K562 (cell line): ENCODE measurements at regions not wholly inside any gene's neighbourhood (a gene's known extent, or its start where the extent isn't known, plus 50 kb on each side); places are given as distances from the start of the nearest gene placed in this dataset.

Experiments
- ATAC-seq: fragments of 200-7000 bp; cut with Tn5 transposase; 3 replicates; pipeline ENCODE4 v1.9.1; 2020; ENCODE audit warnings: moderate library complexity
- BruUV-seq: library from RNA; stranded (reverse); fragments of 400-500 nt; replicated peaks from 2 replicates; lab custom pipeline; 2021; lab: Mats Ljungman, UMichigan
- CTCF ChIA-PET: fragments of 300-600 bp; formaldehyde crosslinking; extraction: SDS; loops from one replicate; lab custom pipeline; 2021; ENCODE audit warnings: low intra/inter-chr PET ratio; lab: Yijun Ruan, JAX
- POLR2A ChIA-PET: fragments of 300-600, 350-650 bp; sonication (Branson Sonifier 250); formaldehyde crosslinking; extraction: SDS; loops from one replicate; lab custom pipeline; 2021; ENCODE audit warnings: antibody characterized with exemption, inconsistent platforms; lab: Yijun Ruan, JAX
- DNase-seq, 4 experiments: peaks; one replicate each; pipeline versions ENCODE4 v3.0.0 to v3.0.0-alpha.2; 2011 to 2018; ENCODE audit warnings: low spot score in 3 of 4, mixed read lengths in 3 of 4; ENCODE audit errors: extremely low read depth in 1 of 4
- FAIRE-seq: peaks from 2 replicates; lab custom pipeline; 2011; peaks lifted over from hg19 to GRCh38; lab: Jason Lieb, UNC
- H2AFZ ChIP-seq: 2 replicates; pipeline ENCODE4 v1.6.0; 2011; ENCODE audit warnings: low read depth, low read length, control low read depth, inconsistent platforms
- H3K27ac ChIP-seq: fragments of 200-600 bp; 3 replicates; pipeline ENCODE4 v1.8.0; 2011; ENCODE audit warnings: low read depth, mild to moderate bottlenecking, control low read depth, inconsistent platforms, low read length, moderate library complexity, mixed read lengths; ENCODE audit errors: extremely low read depth
- H3K27me3 ChIP-seq, 2 experiments: fragments of 300-600 bp in 1 of 2; 2 replicates in 1 of 2; 3 replicates in 1 of 2; pipeline versions ENCODE4 v1.6.0 to v1.8.0; 2011; ENCODE audit warnings: inconsistent platforms in 2 of 2, low read length in 2 of 2, mild to moderate bottlenecking in 1 of 2, mixed read lengths in 1 of 2, moderate library complexity in 1 of 2; ENCODE audit not compliant: control insufficient read depth in 2 of 2, insufficient read depth in 2 of 2
- H3K36me3 ChIP-seq: fragments of 300-600 bp; 3 replicates; pipeline ENCODE4 v1.8.0; 2011; ENCODE audit warnings: mild to moderate bottlenecking, low read length, inconsistent platforms; ENCODE audit not compliant: control insufficient read depth, insufficient read depth
- H3K4me1 ChIP-seq, 2 experiments: fragments of 200-600 bp in 1 of 2; replicated peaks in 1 of 2; 2 replicates in 1 of 2; 3 replicates in 1 of 2; pipeline versions ENCODE4 v1.5.1 to v1.8.0; 2011; ENCODE audit warnings: inconsistent platforms in 2 of 2, low read length in 2 of 2, mild to moderate bottlenecking in 1 of 2, mixed read lengths in 1 of 2, moderate library complexity in 1 of 2; ENCODE audit not compliant: control insufficient read depth in 2 of 2, insufficient read depth in 2 of 2
- H3K4me2 ChIP-seq: 2 replicates; pipeline ENCODE4 v1.6.1; 2011; ENCODE audit warnings: low read length, control low read depth, inconsistent platforms, mixed read lengths; ENCODE audit not compliant: insufficient read depth
- H3K4me3 ChIP-seq: fragments of 200-600 bp; sonication (generic), shearing (Covaris generic); 2 replicates; pipeline ENCODE4 v1.5.1; 2016; ENCODE audit warnings: control low read depth, inconsistent platforms
- H3K79me2 ChIP-seq: fragments of 200-600 bp; 3 replicates; pipeline ENCODE4 v1.8.0; 2011; ENCODE audit warnings: low read length, inconsistent platforms; ENCODE audit not compliant: control insufficient read depth, insufficient read depth
- H3K9ac ChIP-seq, 2 experiments: 2 replicates each; pipeline versions ENCODE4 v1.6.0 to v1.6.1; 2011; ENCODE audit warnings: low read depth in 2 of 2, low read length in 2 of 2, control low read depth in 1 of 2, inconsistent platforms in 1 of 2, mild to moderate bottlenecking in 1 of 2, mixed read lengths in 1 of 2; ENCODE audit not compliant: insufficient read depth in 1 of 2
- H3K9me1 ChIP-seq: one replicate; pipeline ENCODE4 v1.6.0; 2011; ENCODE audit warnings: inconsistent platforms, mild to moderate bottlenecking, low read length, moderate library complexity; ENCODE audit not compliant: control insufficient read depth, insufficient read depth
- H3K9me3 ChIP-seq: replicated peaks from 2 replicates; pipeline ENCODE4 v1.5.1; 2011; ENCODE audit warnings: low read depth, low read length, inconsistent platforms; ENCODE audit not compliant: control insufficient read depth, insufficient read depth
- H4K20me1 ChIP-seq: replicated peaks from 2 replicates; pipeline ENCODE4 v1.6.1; 2011; ENCODE audit warnings: low read length, inconsistent platforms, mixed read lengths; ENCODE audit not compliant: control insufficient read depth, insufficient read depth
- HDAC8 ChIP-seq: fragments of 450-650 bp; IDR thresholded peaks from 2 replicates; pipeline ENCODE4 v1.6.1; 2016; ENCODE audit warnings: mild to moderate bottlenecking, missing genetic modification characterization, moderate library complexity, missing compliant biosample characterization
- LARP7 ChIP-seq: fragments of 450-650 bp; IDR thresholded peaks from 2 replicates; pipeline ENCODE4 v1.6.1; 2016
- POLR2AphosphoS2 ChIP-seq: IDR thresholded peaks from 2 replicates; pipeline ENCODE4 v1.6.1; 2012; ENCODE audit warnings: low read length, improper control_type of control experiment
- RBBP5 ChIP-seq: fragments of 200-600 bp; sonication (generic); IDR thresholded peaks from 2 replicates; pipeline ENCODE4 v1.6.1; 2012; ENCODE audit warnings: borderline replicate concordance, mild to moderate bottlenecking, low read length, control low read depth, inconsistent platforms; ENCODE audit not compliant: insufficient read depth, poor library complexity, severe bottlenecking
- TRIM24 ChIP-seq, 2 experiments: fragments of 450-650 bp; IDR thresholded peaks; 2 replicates each; pipeline ENCODE4 v1.6.1; 2016
- TSC22D4 ChIP-seq: fragments of 450-650 bp; IDR thresholded peaks from 2 replicates; pipeline ENCODE4 v1.6.1; 2016; ENCODE audit warnings: missing genetic modification characterization, missing biosample characterization, control low read depth
- ZKSCAN8 ChIP-seq: fragments of 200-800 bp; sonication (Bioruptor generic); IDR thresholded peaks from 2 replicates; pipeline ENCODE4 v1.6.1; 2016; ENCODE audit warnings: missing genetic modification characterization, missing compliant biosample characterization
- ZNF644 ChIP-seq: fragments of 200-800 bp; sonication (Bioruptor generic); IDR thresholded peaks from 2 replicates; pipeline ENCODE4 v1.6.1; 2016; ENCODE audit warnings: low read depth, missing genetic modification characterization, missing compliant biosample characterization
- WGBS: fragments of 100-300 bp; shearing (Covaris generic); methylation state at CpG from one replicate; pipeline ENCODE4 v1.1.6; 2016; ENCODE audit warnings: low coverage, mixed read lengths; ENCODE audit not compliant: insufficient coverage; ENCODE audit errors: missing lambda C conversion rate; 5-methylcytosine and 5-hydroxymethylcytosine counted together
- in situ Hi-C: fragments of 300-500 bp; cut with MboI; formaldehyde crosslinking; loops from 4 replicates; pipeline ENCODE4 v1.15.0; 2018; ENCODE audit warnings: inconsistent platforms, mixed read lengths
- intact Hi-C: fragments of 100-400 bp; cut with micrococcal nuclease; formaldehyde crosslinking; loops from 2 replicates; pipeline ENCODE4 v1.14.2; 2022

GRCh38 chr16:64182985-64183384 lies 938.9 kb downstream of the CDH11 start (continued):
- no peak for TF ChIP-seq TRIM24 (IDR thresholded peaks at IDR 0.05)
- no peak for TF ChIP-seq ZKSCAN8 (CRISPR knock-in tag)
- TF ChIP-seq LARP7, result no peak

GRCh38 chr16:64181271-64181925 lies 940.5 kb downstream of the CDH11 start:
- Histone ChIP-seq H3K79me2 (no peaks in the 10 kb centered on the region), H3K27me3 (no peaks in the 10 kb centered on the region), H3K9ac (no peak overlapping the region), H3K4me2 (no peak overlapping the region), H3K9me3 (no peaks in the 10 kb centered on the region), H3K36me3 (no peaks in the 10 kb centered on the region), H3K4me3 (no peak overlapping the region), H4K20me1 (no peaks in the 10 kb centered on the region), H3K27ac (no peak overlapping the region), H3K9me1 (no peaks in the 10 kb centered on the region), H2AFZ (no peak overlapping the region), H3K4me1 (no peaks in the 10 kb centered on the region)
- intact Hi-C loops (no loop called here), in situ Hi-C loops (no loop called here)
- ChIA-PET POLR2A (no interaction called here), CTCF (no interaction called here)
- FAIRE-seq, result no peak
- 0% methylated on average over 4 of the region's 4 CpGs for WGBS
- BruUV-seq, result no TSS peak
- DNase-seq, result no peak
- TF ChIP-seq POLR2AphosphoS2 (no peak), HDAC8 (tag) (no peak), ZNF644 (tag) (no peak), TSC22D4 (no peak), RBBP5 (no peak)
- ATAC-seq, result no peak
